ENCODE measurements at regions not wholly inside any gene's neighbourhood (a gene's known extent, or its start where the extent isn't known, plus 50 kb on each side); places are given as distances from the start of the nearest gene placed in this dataset.

DNA sequence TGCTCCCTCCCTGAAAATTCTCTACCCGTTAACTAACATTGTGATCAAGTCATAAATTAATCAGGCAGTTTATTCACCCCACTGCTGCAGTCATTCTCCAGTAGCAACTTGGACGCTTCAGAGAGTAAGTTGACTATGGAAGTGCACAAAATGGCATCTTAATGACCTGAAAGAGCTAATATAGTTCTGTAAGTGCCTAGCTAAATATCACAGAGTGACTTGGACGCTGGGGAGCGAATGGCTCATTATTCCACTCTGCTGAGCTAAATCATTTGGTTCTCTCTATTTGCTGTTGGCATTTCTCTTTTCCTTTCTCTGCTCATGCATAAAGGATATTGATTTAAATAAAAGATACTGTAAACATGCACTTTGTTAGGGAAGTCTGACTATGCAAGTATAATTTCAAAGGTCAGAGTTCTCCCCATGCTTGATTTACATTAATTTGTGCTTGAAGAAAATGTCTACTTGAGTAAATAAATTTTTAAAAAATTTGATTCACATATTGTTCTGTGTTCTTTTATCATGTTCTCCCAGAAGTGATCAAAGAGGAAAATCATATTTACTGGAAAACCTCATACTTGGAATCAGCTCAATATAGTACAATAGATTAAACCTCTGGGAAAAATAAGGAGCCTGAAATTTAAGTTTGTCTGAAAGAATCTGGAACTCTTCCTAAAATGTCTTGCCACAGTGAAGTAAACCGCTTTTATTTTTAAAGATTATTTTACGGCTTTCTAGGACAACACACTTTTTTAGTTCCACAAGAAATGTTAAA, 169.5 kb upstream of the HAPLN1 start:
- no peaks in the 10 kb centered on the region for H3K79me2 ChIP-seq (ENCODE audit: control insufficient read depth, insufficient read depth, low read length)
- no peak overlapping the region for H2BK15ac ChIP-seq (replicated peaks; ENCODE audit: low read depth)
- no peaks in the 10 kb centered on the region for H3K79me1 ChIP-seq (ENCODE audit: low read length)
- H3K23ac ChIP-seq (ENCODE audit: low read length): no peak overlapping the region
- no peaks in the 10 kb centered on the region for H3K36me3 ChIP-seq (ENCODE audit: control insufficient read depth, insufficient read depth, low read length)
- no peak overlapping the region for H2BK5ac ChIP-seq (ENCODE audit: low read length)
- no peak for DNase-seq
- H3K4me3 ChIP-seq (ENCODE audit: low read length): no peak overlapping the region
- no peak overlapping the region for H2AK5ac ChIP-seq (ENCODE audit: low read length)
- H2BK120ac ChIP-seq (ENCODE audit: low read depth, low read length): no peak overlapping the region
- no peak overlapping the region for H3K18ac ChIP-seq (ENCODE audit: low read length)
- no peak overlapping the region for H3K56ac ChIP-seq (ENCODE audit: low read length)
- H3K4me1 ChIP-seq (ENCODE audit: control insufficient read depth, low read depth, low read length): no peaks in the 10 kb centered on the region
- no peak overlapping the region for H3K4me2 ChIP-seq (ENCODE audit: low read length)
- no peak overlapping the region for H4K8ac ChIP-seq (ENCODE audit: low read depth, low read length)
- no peak overlapping the region for H4K5ac ChIP-seq (ENCODE audit: low read length)
- no peak overlapping the region for H3K27ac ChIP-seq (ENCODE audit: low read depth, low read length)
- no peaks in the 10 kb centered on the region for H3K27me3 ChIP-seq (ENCODE audit: insufficient read depth, low read length, poor library complexity)
- no peak overlapping the region for H3K9ac ChIP-seq (ENCODE audit: low read length)
- WGBS (ENCODE audit: extremely low coverage, insufficient coverage, low lambda C conversion rate): no CpG with 5 or more reads among the region's 6 CpGs
- H3K4ac ChIP-seq (ENCODE audit: low read depth, low read length): no peak overlapping the region

DNA sequence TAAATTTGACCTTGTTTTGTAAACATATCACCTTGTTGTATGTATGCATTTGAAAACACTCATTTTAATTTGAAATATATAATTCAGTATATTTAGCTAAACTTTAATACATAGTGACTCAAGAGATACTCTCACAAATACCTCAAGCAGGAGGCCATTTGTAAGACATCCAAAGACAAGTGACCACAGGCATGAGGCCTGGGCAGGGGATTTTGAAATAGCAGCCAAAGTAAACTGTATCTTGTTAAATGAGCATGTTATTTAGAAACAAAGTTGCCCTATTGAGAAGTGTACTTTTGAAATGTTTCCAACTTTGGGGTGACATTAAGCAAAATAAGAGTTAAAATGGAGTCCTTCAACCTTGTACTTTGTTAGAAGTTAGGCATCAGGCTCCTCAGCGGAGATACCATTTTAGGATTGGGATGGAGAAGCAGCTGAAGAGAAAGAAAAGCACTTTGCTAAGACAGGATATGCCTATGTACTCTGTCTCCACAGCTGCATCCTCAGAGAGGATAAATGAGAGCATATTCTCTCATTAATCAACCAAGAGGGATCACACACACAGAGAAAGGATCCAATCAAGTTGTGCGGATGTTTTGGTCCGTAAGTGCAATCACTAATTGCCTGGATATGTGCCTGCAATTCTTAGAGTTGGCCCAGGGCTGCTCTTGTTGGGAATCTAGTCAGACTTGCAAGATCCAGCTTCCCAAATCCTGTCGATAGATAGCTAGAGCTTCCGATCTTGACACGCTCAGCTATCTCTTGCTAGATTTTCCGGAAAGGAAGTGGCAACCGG, 157.5 kb upstream of the HAPLN1 start:
- Histone ChIP-seq H3K4me2 (ENCODE audit: low read length) (no peak overlapping the region), H3K9ac (ENCODE audit: low read length) (no peak overlapping the region), H3K18ac (ENCODE audit: low read length) (peak overlapping the region; percentile 39), H2BK120ac (ENCODE audit: low read depth, low read length) (no peak overlapping the region), H3K79me2 (ENCODE audit: control insufficient read depth, insufficient read depth, low read length) (no peaks in the 10 kb centered on the region), H2BK15ac (replicated peaks; ENCODE audit: low read depth) (no peak overlapping the region), H3K23ac (ENCODE audit: low read length) (no peak overlapping the region), H3K4me3 (ENCODE audit: low read length) (no peak overlapping the region), H4K5ac (ENCODE audit: low read length) (no peak overlapping the region), H3K4ac (ENCODE audit: low read depth, low read length) (no peak overlapping the region), H3K27ac (ENCODE audit: low read depth, low read length) (no peak overlapping the region), H3K4me1 (ENCODE audit: control insufficient read depth, low read depth, low read length) (no peaks in the 10 kb centered on the region), H2BK5ac (ENCODE audit: low read length) (no peak overlapping the region), H3K79me1 (ENCODE audit: low read length) (no peaks in the 10 kb centered on the region), H3K36me3 (ENCODE audit: control insufficient read depth, insufficient read depth, low read length) (no peaks in the 10 kb centered on the region), H4K8ac (ENCODE audit: low read depth, low read length) (no peak overlapping the region), H3K56ac (ENCODE audit: low read length) (no peak overlapping the region), H2AK5ac (ENCODE audit: low read length) (no peak overlapping the region), H3K27me3 (ENCODE audit: insufficient read depth, low read length, poor library complexity) (no peaks in the 10 kb centered on the region)
- no CpG with 5 or more reads among the region's 8 CpGs for WGBS (ENCODE audit: extremely low coverage, insufficient coverage, low lambda C conversion rate)
- DNase-seq: peak; percentile 49

DNA sequence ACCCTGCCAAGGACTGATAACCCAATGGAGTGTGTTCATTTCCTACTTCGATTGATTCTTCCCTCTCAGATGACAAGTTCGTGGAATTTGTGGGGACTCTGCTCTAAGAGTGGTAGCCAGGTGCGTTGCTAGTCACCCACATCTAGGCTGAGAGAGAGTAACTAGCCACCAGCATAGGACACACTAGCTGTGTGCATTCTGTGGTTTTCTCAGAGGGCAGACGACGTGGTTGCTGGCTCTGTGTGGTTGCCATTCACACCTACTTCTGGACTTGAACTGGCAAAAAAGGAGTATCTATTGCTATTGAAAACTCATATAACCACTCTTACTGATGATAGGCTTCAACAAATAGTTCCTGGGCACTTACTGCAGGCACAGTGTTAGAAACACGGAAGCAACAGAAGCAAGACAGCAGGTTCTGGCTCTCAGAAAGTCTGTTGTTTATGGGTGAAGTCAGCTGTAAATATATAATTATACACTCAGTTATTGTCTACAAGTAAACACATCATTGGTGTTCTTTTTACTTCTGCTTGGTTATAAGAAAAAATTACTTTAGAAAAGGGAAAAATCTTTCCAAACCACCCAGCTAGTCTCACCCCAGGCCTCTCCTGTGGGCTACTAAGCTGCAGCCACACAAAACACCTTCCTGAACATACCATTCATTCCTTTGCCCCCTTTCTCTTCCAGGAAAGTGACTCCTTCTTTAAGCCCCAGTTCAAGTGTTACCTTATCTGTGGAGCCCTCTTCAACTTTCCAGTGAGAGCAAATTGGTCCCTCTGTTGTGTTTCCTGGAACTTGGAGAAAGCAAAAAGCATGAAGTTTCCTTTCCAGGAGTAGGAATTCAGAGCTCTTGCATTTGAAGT, 151.1 kb upstream of the HAPLN1 start:
- no peak overlapping the region for H2BK15ac ChIP-seq (replicated peaks; ENCODE audit: low read depth)
- H3K4me2 ChIP-seq (ENCODE audit: low read length): no peak overlapping the region
- no CpG with 5 or more reads among the region's 6 CpGs for WGBS (ENCODE audit: extremely low coverage, insufficient coverage, low lambda C conversion rate)
- H3K4me1 ChIP-seq (ENCODE audit: control insufficient read depth, low read depth, low read length): no peaks in the 10 kb centered on the region
- no peak overlapping the region for H3K4ac ChIP-seq (ENCODE audit: low read depth, low read length)
- no peak overlapping the region for H3K9ac ChIP-seq (ENCODE audit: low read length)
- H3K23ac ChIP-seq (ENCODE audit: low read length): no peak overlapping the region
- H3K79me2 ChIP-seq (ENCODE audit: control insufficient read depth, insufficient read depth, low read length): no peaks in the 10 kb centered on the region
- H3K27me3 ChIP-seq (ENCODE audit: insufficient read depth, low read length, poor library complexity): no peaks in the 10 kb centered on the region
- H3K27ac ChIP-seq (ENCODE audit: low read depth, low read length): no peak overlapping the region
- H3K4me3 ChIP-seq (ENCODE audit: low read length): no peak overlapping the region
- no peak overlapping the region for H4K5ac ChIP-seq (ENCODE audit: low read length)
- H4K8ac ChIP-seq (ENCODE audit: low read depth, low read length): no peak overlapping the region
- no peaks in the 10 kb centered on the region for H3K36me3 ChIP-seq (ENCODE audit: control insufficient read depth, insufficient read depth, low read length)
- no peak overlapping the region for H2AK5ac ChIP-seq (ENCODE audit: low read length)
- H2BK5ac ChIP-seq (ENCODE audit: low read length): no peak overlapping the region
- peak; percentile 68 for DNase-seq
- no peak overlapping the region for H2BK120ac ChIP-seq (ENCODE audit: low read depth, low read length)
- H3K79me1 ChIP-seq (ENCODE audit: low read length): no peaks in the 10 kb centered on the region
- peak overlapping the region; percentile 27 for H3K56ac ChIP-seq (ENCODE audit: low read length)
- peak overlapping the region; percentile 39 for H3K18ac ChIP-seq (ENCODE audit: low read length)

DNA sequence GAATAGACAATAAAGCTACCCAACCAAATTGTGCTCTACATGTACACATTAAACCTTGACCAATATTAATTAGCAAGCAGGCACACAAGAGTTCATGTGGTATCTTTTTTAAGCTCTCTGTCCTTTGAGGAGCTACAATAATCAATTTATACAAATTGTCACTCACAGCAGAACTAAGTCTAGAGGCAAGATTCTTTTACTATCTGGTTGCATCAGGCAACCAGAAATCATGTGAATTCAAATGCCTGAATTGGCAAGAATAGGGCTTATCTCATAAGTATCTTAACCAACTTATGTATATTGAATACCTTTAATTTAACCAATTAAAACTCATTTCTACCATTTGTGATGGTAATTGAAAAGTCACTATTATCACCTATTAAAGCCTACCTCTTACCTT, 145.5 kb upstream of the HAPLN1 start:
- no peak overlapping the region for H2AK5ac ChIP-seq (ENCODE audit: low read length)
- H2BK120ac ChIP-seq (ENCODE audit: low read depth, low read length): no peak overlapping the region
- no peak overlapping the region for H3K23ac ChIP-seq (ENCODE audit: low read length)
- no peaks in the 10 kb centered on the region for H3K79me2 ChIP-seq (ENCODE audit: control insufficient read depth, insufficient read depth, low read length)
- H3K36me3 ChIP-seq (ENCODE audit: control insufficient read depth, insufficient read depth, low read length): no peaks in the 10 kb centered on the region
- H3K4me3 ChIP-seq (ENCODE audit: low read length): no peak overlapping the region
- H2BK15ac ChIP-seq (replicated peaks; ENCODE audit: low read depth): no peak overlapping the region
- no peak overlapping the region for H3K27ac ChIP-seq (ENCODE audit: low read depth, low read length)
- no peaks in the 10 kb centered on the region for H3K27me3 ChIP-seq (ENCODE audit: insufficient read depth, low read length, poor library complexity)
- no peak overlapping the region for H4K8ac ChIP-seq (ENCODE audit: low read depth, low read length)
- DNase-seq: no peak
- no peak overlapping the region for H3K18ac ChIP-seq (ENCODE audit: low read length)
- H3K56ac ChIP-seq (ENCODE audit: low read length): no peak overlapping the region
- H3K9ac ChIP-seq (ENCODE audit: low read length): no peak overlapping the region
- no peaks in the 10 kb centered on the region for H3K79me1 ChIP-seq (ENCODE audit: low read length)
- no peak overlapping the region for H3K4ac ChIP-seq (ENCODE audit: low read depth, low read length)
- H2BK5ac ChIP-seq (ENCODE audit: low read length): no peak overlapping the region
- H4K5ac ChIP-seq (ENCODE audit: low read length): no peak overlapping the region
- no peaks in the 10 kb centered on the region for H3K4me1 ChIP-seq (ENCODE audit: control insufficient read depth, low read depth, low read length)
- H3K4me2 ChIP-seq (ENCODE audit: low read length): no peak overlapping the region

DNA sequence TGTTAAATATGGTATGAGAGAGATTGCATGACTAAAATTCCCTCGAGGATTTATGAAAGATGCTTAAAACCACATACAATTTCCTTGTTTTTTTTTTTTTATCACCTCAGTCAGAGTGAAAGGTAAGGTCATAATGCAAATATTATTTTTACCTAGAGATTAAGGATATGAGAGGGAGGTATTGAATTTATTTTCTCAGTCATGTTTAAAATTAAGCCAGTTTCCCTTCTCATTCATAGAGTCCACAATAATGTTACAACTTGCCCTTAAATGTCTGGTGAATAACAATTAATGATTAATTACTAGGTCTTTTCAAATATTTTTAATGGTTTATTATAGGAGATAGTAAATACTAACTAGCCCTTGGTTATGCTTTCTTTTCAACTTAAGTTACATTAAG, 144.9 kb upstream of the HAPLN1 start:
- Histone ChIP-seq H4K5ac (ENCODE audit: low read length) (no peak overlapping the region), H3K36me3 (ENCODE audit: control insufficient read depth, insufficient read depth, low read length) (no peaks in the 10 kb centered on the region), H2BK15ac (replicated peaks; ENCODE audit: low read depth) (no peak overlapping the region), H3K23ac (ENCODE audit: low read length) (no peak overlapping the region), H3K4me2 (ENCODE audit: low read length) (no peak overlapping the region), H3K4me1 (ENCODE audit: control insufficient read depth, low read depth, low read length) (no peaks in the 10 kb centered on the region), H3K79me2 (ENCODE audit: control insufficient read depth, insufficient read depth, low read length) (no peaks in the 10 kb centered on the region), H3K4ac (ENCODE audit: low read depth, low read length) (no peak overlapping the region), H3K18ac (ENCODE audit: low read length) (no peak overlapping the region), H3K9ac (ENCODE audit: low read length) (no peak overlapping the region), H2BK5ac (ENCODE audit: low read length) (no peak overlapping the region), H3K79me1 (ENCODE audit: low read length) (no peaks in the 10 kb centered on the region), H3K27ac (ENCODE audit: low read depth, low read length) (no peak overlapping the region), H2AK5ac (ENCODE audit: low read length) (no peak overlapping the region), H3K4me3 (ENCODE audit: low read length) (no peak overlapping the region), H4K8ac (ENCODE audit: low read depth, low read length) (no peak overlapping the region), H3K27me3 (ENCODE audit: insufficient read depth, low read length, poor library complexity) (no peaks in the 10 kb centered on the region), H2BK120ac (ENCODE audit: low read depth, low read length) (no peak overlapping the region), H3K56ac (ENCODE audit: low read length) (no peak overlapping the region)
- WGBS (ENCODE audit: extremely low coverage, insufficient coverage, low lambda C conversion rate): no CpG with 5 or more reads among the region's 1 CpG
- no peak for DNase-seq

All from mesendoderm (in vitro differentiated cells).